ENCODE measurements at regions not wholly inside any gene's neighbourhood (a gene's known extent, or its start where the extent isn't known, plus 50 kb on each side); places are given as distances from the start of the nearest gene placed in this dataset.

- no peak for ATAC-seq
- no peaks in the 10 kb centered on the region for H3K4me1 ChIP-seq
- no peak overlapping the region for H3K4me3 ChIP-seq
- H3K36me3 ChIP-seq = no peaks in the 10 kb centered on the region
- no peaks in the 10 kb centered on the region for H3K27me3 ChIP-seq
- H3K27ac ChIP-seq = no peak overlapping the region
- no peaks in the 10 kb centered on the region for H3K9me3 ChIP-seq
- intact Hi-C loops (cut with DNase I) = no loop called here
- TF ChIP-seq CTCF (IDR thresholded peaks at IDR 0.05) = no peak
- no peak for TF ChIP-seq POLR2A (IDR thresholded peaks at IDR 0.05)
- no peak for DNase-seq
- WGBS (ENCODE audit: insufficient coverage, low coverage, low lambda C conversion rate, missing lambda C conversion rate) = 18% methylated on average over 1 of the region's 1 CpG
These were observed 454.4 kb downstream of the C4orf33 start for GRCh38 chr4:129550281-129550785.

- TF ChIP-seq CTCF (IDR thresholded peaks at IDR 0.05) (no peak), POLR2A (IDR thresholded peaks at IDR 0.05) (no peak)
- Histone ChIP-seq H3K9me3 (no peaks in the 10 kb centered on the region), H3K36me3 (no peaks in the 10 kb centered on the region), H3K4me1 (no peaks in the 10 kb centered on the region), H3K27ac (no peak overlapping the region), H3K4me3 (no peak overlapping the region), H3K27me3 (no peaks in the 10 kb centered on the region)
- WGBS (ENCODE audit: insufficient coverage, low coverage, low lambda C conversion rate, missing lambda C conversion rate) = 0% methylated on average over 1 of the region's 1 CpG
- intact Hi-C loops (cut with DNase I) = no loop called here
- ATAC-seq (no peak), DNase-seq (no peak)
These were observed 465.3 kb downstream of the C4orf33 start for GRCh38 chr4:129561280-129561679.

GRCh38 chr4:129561886-129562671 is 466.1 kb downstream of the C4orf33 start:
- Histone ChIP-seq H3K9me3 (no peaks in the 10 kb centered on the region), H3K4me1 (no peaks in the 10 kb centered on the region), H3K4me3 (no peak overlapping the region), H3K36me3 (no peaks in the 10 kb centered on the region), H3K27me3 (no peaks in the 10 kb centered on the region), H3K27ac (no peak overlapping the region)
- WGBS (ENCODE audit: insufficient coverage, low coverage, low lambda C conversion rate, missing lambda C conversion rate) = 63% methylated on average over 2 of the region's 2 CpGs
- DNase-seq = no peak
- TF ChIP-seq CTCF (IDR thresholded peaks at IDR 0.05) = no peak
- TF ChIP-seq POLR2A (IDR thresholded peaks at IDR 0.05) = no peak
- intact Hi-C loops (cut with DNase I) = no loop called here
- ATAC-seq = no peak

GRCh38 chr4:129565214-129565613 is 469.3 kb downstream of the C4orf33 start:
- ATAC-seq (peak in 2 of 4 donors; percentile 49 to 93), DNase-seq (no peak)
- TF ChIP-seq CTCF (IDR thresholded peaks at IDR 0.05) (no peak), POLR2A (IDR thresholded peaks at IDR 0.05) (no peak)
- no peaks in the 10 kb centered on the region for H3K9me3 ChIP-seq
- 55% methylated on average over 2 of the region's 2 CpGs for WGBS (ENCODE audit: insufficient coverage, low coverage, low lambda C conversion rate, missing lambda C conversion rate)
- H3K27me3 ChIP-seq = no peaks in the 10 kb centered on the region
- intact Hi-C loops (cut with DNase I) = no loop called here
- no peak overlapping the region for H3K4me3 ChIP-seq
- no peaks in the 10 kb centered on the region for H3K36me3 ChIP-seq
- H3K27ac ChIP-seq = no peak overlapping the region
- no peaks in the 10 kb centered on the region for H3K4me1 ChIP-seq

All from right lobe of liver (tissue), 6 donors.